ENCODE measurements at regions not wholly inside any gene's neighbourhood (a gene's known extent, or its start where the extent isn't known, plus 50 kb on each side); places are given as distances from the start of the nearest gene placed in this dataset.
A peak's percentile ranks its signal among the peaks of the same experiment; 100 is the strongest.

DNA sequence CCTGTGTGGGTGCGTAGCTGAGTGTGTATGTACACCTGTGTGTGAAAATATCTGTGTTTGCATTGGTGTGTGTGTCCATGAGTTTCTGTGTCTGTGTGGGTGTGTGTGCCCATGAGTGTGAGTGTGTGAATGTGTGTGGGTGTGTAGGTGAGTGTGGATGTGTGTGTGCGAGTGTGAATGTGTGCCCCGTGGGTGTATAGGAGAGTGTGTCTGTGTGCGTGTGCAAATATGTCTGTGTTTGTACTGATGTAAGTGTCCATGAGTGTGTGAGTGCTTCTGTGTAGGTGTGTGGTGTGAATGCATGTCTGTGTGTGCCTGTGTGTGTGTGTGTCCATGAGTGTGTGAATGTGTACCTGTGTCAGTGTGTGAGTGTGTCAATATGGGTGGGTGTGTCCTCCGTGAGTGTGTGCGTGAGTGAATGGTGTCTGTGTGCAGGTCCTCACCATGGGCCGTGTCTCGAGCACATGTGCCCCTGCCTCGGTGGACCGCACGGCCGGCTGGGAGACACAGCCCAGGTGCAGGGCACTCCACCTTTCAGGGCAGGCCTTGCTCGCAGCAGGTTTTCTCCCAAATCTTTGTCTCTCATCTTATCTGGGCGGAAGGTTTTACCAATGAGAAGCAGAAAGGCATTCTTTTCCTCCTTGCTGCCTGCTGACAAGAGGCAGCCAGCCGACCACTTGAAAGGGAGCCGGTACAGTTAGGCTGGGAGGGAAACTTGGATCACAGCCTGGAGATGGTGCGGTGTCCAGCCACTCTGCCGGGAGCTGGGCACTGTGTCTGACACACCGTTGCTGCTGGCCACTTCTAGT is 107.1 kb upstream of the FAM20C start:
- peak in 1 of 2 donors; percentile 56 for DNase-seq (ENCODE audit: low spot score in 2 of 2)
- TF ChIP-seq, protein P1, sequence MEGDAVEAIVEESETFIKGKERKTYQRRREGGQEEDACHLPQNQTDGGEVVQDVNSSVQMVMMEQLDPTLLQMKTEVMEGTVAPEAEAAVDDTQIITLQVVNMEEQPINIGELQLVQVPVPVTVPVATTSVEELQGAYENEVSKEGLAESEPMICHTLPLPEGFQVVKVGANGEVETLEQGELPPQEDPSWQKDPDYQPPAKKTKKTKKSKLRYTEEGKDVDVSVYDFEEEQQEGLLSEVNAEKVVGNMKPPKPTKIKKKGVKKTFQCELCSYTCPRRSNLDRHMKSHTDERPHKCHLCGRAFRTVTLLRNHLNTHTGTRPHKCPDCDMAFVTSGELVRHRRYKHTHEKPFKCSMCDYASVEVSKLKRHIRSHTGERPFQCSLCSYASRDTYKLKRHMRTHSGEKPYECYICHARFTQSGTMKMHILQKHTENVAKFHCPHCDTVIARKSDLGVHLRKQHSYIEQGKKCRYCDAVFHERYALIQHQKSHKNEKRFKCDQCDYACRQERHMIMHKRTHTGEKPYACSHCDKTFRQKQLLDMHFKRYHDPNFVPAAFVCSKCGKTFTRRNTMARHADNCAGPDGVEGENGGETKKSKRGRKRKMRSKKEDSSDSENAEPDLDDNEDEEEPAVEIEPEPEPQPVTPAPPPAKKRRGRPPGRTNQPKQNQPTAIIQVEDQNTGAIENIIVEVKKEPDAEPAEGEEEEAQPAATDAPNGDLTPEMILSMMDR (IDR thresholded peaks at IDR 0.05): no peak
- intact Hi-C loops (cut with DNase I): no loop called here
- H3K4me1 ChIP-seq: peaks cover 9 to 19% of the 10 kb centered on the region in 2 donors
- H3K4me3 ChIP-seq: no peak overlapping the region
- H3K36me3 ChIP-seq: no peaks in the 10 kb centered on the region
- H3K9me3 ChIP-seq: no peaks in the 10 kb centered on the region
- H3K27me3 ChIP-seq: no peaks in the 10 kb centered on the region
- no peak overlapping the region for H3K27ac ChIP-seq

DNA sequence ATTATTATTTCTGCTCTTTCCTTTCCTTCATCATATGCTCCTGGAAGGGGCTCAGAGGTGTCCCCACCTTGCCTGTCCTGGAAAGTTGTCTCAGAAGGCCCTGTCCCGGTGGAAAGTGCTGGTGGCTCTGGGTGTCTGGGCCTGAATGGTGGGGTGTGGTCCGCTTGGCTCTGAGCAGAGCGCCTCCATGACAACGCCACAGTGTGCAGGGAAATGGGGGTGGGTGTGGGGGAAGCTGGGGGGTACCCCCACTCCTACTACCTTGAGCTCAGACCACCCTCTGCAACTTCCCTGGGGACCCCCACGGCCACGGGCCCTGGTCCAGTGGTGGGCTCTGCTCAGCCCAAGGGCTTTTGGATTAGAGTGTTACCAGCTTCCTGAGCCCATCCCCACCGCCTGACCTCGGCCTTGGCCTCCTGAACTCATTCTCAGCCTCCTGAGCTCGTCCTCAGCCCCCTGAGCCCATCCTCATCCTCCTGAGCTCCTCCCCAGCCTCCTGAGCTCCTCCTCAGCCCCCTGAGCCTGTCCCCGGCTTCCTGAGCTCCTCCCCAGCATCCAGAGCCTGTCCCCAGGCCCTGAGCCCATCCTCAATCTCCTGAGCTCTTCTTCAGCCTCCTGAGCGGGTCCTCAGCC is 106.4 kb upstream of the FAM20C start:
- Histone ChIP-seq H3K27ac (no peak overlapping the region), H3K27me3 (no peaks in the 10 kb centered on the region), H3K4me3 (no peak overlapping the region), H3K4me1 (peaks cover 9 to 21% of the 10 kb centered on the region in 2 donors), H3K9me3 (no peaks in the 10 kb centered on the region), H3K36me3 (no peaks in the 10 kb centered on the region)
- TF ChIP-seq, protein P1 (IDR thresholded peaks at IDR 0.05): no peak
- DNase-seq (ENCODE audit: low spot score in 2 of 2): peak in 1 of 2 donors; percentile 40
- intact Hi-C loops (cut with DNase I): no loop called here

DNA sequence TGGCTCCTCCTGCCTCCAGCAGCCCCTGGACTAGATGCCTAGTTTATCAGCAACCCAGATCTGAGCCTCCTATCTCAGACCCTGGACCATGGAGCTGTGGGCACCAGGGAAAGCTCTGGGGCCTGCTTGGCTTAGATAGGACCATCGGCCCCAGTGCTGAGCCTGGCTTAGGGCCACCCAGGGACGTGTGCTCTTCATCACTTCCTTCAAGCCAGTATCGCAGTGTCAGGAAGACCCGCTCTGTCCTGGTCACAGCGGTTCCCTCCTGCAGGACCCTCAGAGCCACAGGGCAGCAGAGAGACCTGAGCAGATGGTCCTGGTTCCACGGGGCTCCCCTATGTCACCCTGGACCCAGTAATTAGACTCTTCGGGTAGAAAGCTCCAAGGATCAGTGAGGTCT is 105.7 kb upstream of the FAM20C start:
- intact Hi-C loops (cut with DNase I): no loop called here
- Histone ChIP-seq H3K9me3 (no peaks in the 10 kb centered on the region), H3K4me3 (no peak overlapping the region), H3K27me3 (no peaks in the 10 kb centered on the region), H3K36me3 (no peaks in the 10 kb centered on the region), H3K27ac (no peak overlapping the region), H3K4me1 (peaks cover 9 to 21% of the 10 kb centered on the region in 2 donors)
- DNase-seq (ENCODE audit: low spot score in 2 of 2): peak in 1 of 2 donors; percentile 50
- TF ChIP-seq, protein P1 (IDR thresholded peaks at IDR 0.05): no peak

DNA sequence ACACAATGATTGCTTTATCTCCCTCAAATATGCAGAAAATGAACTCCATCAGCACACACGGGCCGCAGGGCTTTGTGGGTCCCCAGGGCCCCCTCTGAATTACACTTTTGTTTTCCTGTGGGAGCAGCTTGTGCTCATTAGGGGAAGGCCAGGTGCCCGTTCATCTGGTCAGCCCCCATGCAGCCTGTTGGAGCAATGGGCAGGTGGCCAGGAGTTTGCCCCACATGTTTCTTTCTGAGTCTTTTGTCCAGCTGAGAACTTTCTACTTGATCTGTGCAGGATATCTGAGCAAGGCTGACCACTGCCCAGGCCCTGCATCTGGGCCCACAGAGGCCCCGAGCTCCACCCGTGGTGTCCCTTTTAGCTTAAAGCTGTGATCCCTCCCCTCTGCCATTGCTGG is 105.3 kb upstream of the FAM20C start:
- Histone ChIP-seq H3K27ac (no peak overlapping the region), H3K36me3 (no peaks in the 10 kb centered on the region), H3K9me3 (no peaks in the 10 kb centered on the region), H3K4me3 (no peak overlapping the region), H3K4me1 (peaks cover 9 to 21% of the 10 kb centered on the region in 2 donors), H3K27me3 (no peaks in the 10 kb centered on the region)
- intact Hi-C loops (cut with DNase I): no loop called here
- DNase-seq (ENCODE audit: low spot score in 2 of 2): peak in 1 of 2 donors; percentile 30
- TF ChIP-seq, protein P1 (IDR thresholded peaks at IDR 0.05): no peak

DNA sequence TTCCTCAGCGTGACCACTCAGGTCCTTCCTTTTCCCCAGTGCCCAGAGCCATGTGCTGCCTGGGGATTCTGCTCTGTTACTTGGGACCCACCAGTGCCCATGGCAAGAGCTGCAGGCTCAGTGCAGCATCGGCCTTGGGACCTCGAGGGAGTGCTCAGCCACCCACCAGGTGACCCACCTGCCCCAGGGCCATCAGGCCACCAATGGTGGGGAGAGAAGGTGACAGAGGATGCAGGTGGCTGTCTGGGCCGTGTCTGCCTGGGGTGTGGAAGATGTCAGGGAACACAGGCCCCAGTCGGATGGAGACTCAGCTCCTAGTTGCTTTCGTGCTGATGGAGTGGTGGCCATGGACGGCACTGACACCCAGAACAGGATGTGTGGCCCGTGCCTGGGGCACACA is 104.7 kb upstream of the FAM20C start:
- intact Hi-C loops (cut with DNase I): no loop called here
- DNase-seq (ENCODE audit: low spot score in 2 of 2): peak in 1 of 2 donors; percentile 59
- H3K9me3 ChIP-seq: no peaks in the 10 kb centered on the region
- H3K27me3 ChIP-seq: no peaks in the 10 kb centered on the region
- H3K4me3 ChIP-seq: no peak overlapping the region
- H3K4me1 ChIP-seq: peaks cover 9 to 21% of the 10 kb centered on the region in 2 donors
- TF ChIP-seq, protein P1 (IDR thresholded peaks at IDR 0.05): no peak
- H3K36me3 ChIP-seq: no peaks in the 10 kb centered on the region
- no peak overlapping the region for H3K27ac ChIP-seq
